ENCODE measurements at regions not wholly inside any gene's neighbourhood (a gene's known extent, or its start where the extent isn't known, plus 50 kb on each side); places are given as distances from the start of the nearest gene placed in this dataset.

DNA sequence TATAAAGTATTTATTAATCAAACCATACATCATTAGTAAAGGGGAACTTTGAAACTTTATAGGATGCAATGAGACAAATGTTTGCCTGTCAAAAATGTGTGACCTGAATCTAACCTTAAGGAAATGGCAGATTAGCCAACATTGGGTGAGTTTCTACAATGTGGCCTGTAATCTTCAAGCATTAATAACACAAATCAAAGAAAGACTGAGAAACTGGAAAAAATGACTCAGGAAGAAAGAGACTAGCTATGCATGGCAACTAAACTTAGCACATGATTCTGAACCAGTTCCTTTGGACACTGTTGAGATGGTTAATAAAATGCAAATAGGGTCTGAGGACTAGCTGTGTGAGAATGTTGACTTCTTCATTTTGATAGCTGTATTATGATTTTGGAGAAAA, 628.6 kb upstream of the ID2 start:
- TF ChIP-seq MYC (IDR thresholded peaks at IDR 0.05; ENCODE audit: low read depth, low read length) (no peak), POLR2A (IDR thresholded peaks at IDR 0.05; ENCODE audit: extremely low read depth, insufficient read length) (no peak)
- TF ChIP-seq, protein P1, sequence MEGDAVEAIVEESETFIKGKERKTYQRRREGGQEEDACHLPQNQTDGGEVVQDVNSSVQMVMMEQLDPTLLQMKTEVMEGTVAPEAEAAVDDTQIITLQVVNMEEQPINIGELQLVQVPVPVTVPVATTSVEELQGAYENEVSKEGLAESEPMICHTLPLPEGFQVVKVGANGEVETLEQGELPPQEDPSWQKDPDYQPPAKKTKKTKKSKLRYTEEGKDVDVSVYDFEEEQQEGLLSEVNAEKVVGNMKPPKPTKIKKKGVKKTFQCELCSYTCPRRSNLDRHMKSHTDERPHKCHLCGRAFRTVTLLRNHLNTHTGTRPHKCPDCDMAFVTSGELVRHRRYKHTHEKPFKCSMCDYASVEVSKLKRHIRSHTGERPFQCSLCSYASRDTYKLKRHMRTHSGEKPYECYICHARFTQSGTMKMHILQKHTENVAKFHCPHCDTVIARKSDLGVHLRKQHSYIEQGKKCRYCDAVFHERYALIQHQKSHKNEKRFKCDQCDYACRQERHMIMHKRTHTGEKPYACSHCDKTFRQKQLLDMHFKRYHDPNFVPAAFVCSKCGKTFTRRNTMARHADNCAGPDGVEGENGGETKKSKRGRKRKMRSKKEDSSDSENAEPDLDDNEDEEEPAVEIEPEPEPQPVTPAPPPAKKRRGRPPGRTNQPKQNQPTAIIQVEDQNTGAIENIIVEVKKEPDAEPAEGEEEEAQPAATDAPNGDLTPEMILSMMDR (IDR thresholded peaks at IDR 0.05; ENCODE audit: low read depth, low read length): no peak
- TF ChIP-seq, protein P2, sequence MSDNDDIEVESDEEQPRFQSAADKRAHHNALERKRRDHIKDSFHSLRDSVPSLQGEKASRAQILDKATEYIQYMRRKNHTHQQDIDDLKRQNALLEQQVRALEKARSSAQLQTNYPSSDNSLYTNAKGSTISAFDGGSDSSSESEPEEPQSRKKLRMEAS (IDR thresholded peaks at IDR 0.05; ENCODE audit: low read depth, low read length): no peak
- H3K4me3 ChIP-seq (ENCODE audit: low read depth, low read length): no peak overlapping the region
- DNase-seq (ENCODE audit: low read depth): no peak

DNA sequence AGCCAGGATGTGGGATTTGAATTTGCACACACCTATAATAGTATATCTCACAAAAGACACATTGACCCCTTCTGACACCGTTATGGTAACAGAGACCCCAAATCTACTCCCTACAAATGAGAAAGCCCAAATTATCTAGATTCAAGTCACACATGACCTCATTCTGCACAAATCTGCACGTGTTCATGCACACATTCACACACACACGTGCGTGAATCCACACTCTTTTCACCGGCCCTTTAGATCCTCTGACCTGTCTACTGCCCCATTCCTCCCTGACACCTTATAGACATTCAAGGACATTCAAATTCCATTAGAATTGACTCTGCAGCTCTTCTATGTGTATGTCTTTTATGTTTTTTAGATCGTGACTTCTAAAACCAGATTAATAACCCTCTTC, 627.8 kb upstream of the ID2 start:
- H3K4me3 ChIP-seq (ENCODE audit: low read depth, low read length): no peak overlapping the region
- TF ChIP-seq, protein P1 (IDR thresholded peaks at IDR 0.05; ENCODE audit: low read depth, low read length): no peak
- TF ChIP-seq, protein P2 (IDR thresholded peaks at IDR 0.05; ENCODE audit: low read depth, low read length): no peak
- no peak for TF ChIP-seq POLR2A (IDR thresholded peaks at IDR 0.05; ENCODE audit: extremely low read depth, insufficient read length)
- TF ChIP-seq MYC (IDR thresholded peaks at IDR 0.05; ENCODE audit: low read depth, low read length): no peak
- DNase-seq (ENCODE audit: low read depth): no peak

- DNase-seq (ENCODE audit: low read depth): peak; percentile 79
These were observed 623.2 kb upstream of the ID2 start for GRCh38 chr2:8058652-8059051.

GRCh38 chr2:8059255-8059654, 622.6 kb upstream of the ID2 start:
- no peak for DNase-seq (ENCODE audit: low read depth)
- no peak overlapping the region for H3K4me3 ChIP-seq (ENCODE audit: low read depth, low read length)
- TF ChIP-seq POLR2A (IDR thresholded peaks at IDR 0.05; ENCODE audit: extremely low read depth, insufficient read length): no peak
- TF ChIP-seq, protein P2 (IDR thresholded peaks at IDR 0.05; ENCODE audit: low read depth, low read length): no peak
- no peak for TF ChIP-seq MYC (IDR thresholded peaks at IDR 0.05; ENCODE audit: low read depth, low read length)
- TF ChIP-seq, protein P1 (IDR thresholded peaks at IDR 0.05; ENCODE audit: low read depth, low read length): no peak

More at GRCh38 chr2:8058652-8059051, 623.2 kb upstream of the ID2 start:
- TF ChIP-seq, protein P2 (IDR thresholded peaks at IDR 0.05; ENCODE audit: low read depth, low read length): no peak
- no peak for TF ChIP-seq MYC (IDR thresholded peaks at IDR 0.05; ENCODE audit: low read depth, low read length)
- TF ChIP-seq, protein P1 (IDR thresholded peaks at IDR 0.05; ENCODE audit: low read depth, low read length): no peak
- no peak for TF ChIP-seq POLR2A (IDR thresholded peaks at IDR 0.05; ENCODE audit: extremely low read depth, insufficient read length)
- no peak overlapping the region for H3K4me3 ChIP-seq (ENCODE audit: low read depth, low read length)

GRCh38 chr2:8059794-8060193, 622.1 kb upstream of the ID2 start:
- no peak for DNase-seq (ENCODE audit: low read depth)
- TF ChIP-seq MYC (IDR thresholded peaks at IDR 0.05; ENCODE audit: low read depth, low read length) (no peak), POLR2A (IDR thresholded peaks at IDR 0.05; ENCODE audit: extremely low read depth, insufficient read length) (no peak)
- TF ChIP-seq, protein P2 (IDR thresholded peaks at IDR 0.05; ENCODE audit: low read depth, low read length): no peak
- TF ChIP-seq, protein P1 (IDR thresholded peaks at IDR 0.05; ENCODE audit: low read depth, low read length): no peak
- no peak overlapping the region for H3K4me3 ChIP-seq (ENCODE audit: low read depth, low read length)

All from NB4 (cell line).